ENCODE measurements at regions not wholly inside any gene's neighbourhood (a gene's known extent, or its start where the extent isn't known, plus 50 kb on each side); places are given as distances from the start of the nearest gene placed in this dataset.

DNA sequence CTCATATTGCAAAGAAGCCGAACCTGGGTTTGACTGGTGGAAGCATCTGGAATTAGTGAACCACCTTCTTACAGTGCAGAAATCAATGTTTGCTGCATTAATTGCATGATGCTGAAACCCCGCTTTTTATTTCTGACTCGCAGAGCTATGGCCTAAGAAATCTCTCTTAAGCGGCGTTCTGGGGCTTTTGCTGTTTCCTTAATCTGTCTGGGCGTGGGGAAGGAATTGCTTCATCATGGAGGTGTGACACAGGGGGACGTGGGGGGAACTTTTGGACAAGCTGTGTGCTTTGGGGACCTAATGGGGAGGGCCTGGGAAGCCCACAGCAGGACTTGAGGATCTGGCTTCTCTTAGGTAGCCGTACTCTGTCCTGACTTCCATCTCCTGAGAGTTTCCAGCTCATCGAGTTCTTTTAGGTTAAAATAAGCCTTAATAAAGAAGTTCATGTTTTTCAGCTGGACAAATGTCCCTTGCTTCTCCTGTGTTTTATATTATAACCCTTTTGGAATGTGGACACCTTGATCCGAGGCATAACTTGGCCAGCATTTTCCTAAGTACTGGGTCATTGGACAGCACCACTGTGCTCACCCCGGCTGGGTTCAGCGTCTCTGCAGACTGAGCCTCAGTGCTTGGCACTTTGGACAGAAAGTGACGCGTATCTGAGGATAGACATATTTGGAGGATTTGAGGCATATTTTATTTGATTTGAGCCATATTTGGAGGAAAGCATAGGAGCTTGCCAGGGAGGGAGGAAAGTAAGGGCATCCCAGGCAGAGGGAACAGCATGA is 192.1 kb upstream of the MYL2 start:
- no peak for DNase-seq (ENCODE audit: low read depth, low spot score)

- no peak for DNase-seq (ENCODE audit: low read depth, low spot score)
Observed at GRCh38 chr12:111111681-111112080, 191.3 kb upstream of the MYL2 start.

- no peak for DNase-seq (ENCODE audit: low read depth, low spot score)
Observed at GRCh38 chr12:111110556-111110955, 190.2 kb upstream of the MYL2 start.

DNA sequence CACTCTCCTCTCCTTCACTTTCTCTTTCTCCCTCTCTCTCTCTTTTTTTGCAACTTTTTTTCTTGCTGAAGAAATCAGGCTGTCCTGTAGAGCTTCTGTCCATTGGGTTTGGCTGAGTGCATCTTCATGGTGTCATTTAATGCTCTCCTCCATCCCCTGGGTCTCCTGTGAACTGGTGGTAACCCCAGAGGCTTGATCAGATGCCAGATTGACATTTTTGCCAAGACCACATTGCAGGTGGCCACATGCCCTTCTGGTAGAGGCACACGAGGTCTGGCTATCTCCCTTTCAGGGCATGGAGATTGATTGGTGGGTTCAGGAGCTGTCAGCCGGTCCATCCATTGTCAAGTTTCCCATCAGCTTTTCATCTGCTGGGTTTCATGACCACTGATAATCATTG is 188.3 kb upstream of the MYL2 start:
- no peak for DNase-seq (ENCODE audit: low read depth, low spot score)

- DNase-seq (ENCODE audit: low read depth, low spot score) = no peak
Observed at GRCh38 chr12:111107392-111108178, 187.2 kb upstream of the MYL2 start.

GRCh38 chr12:111105294-111105693 is 184.9 kb upstream of the MYL2 start:
- no peak for DNase-seq (ENCODE audit: low read depth, low spot score)

- DNase-seq (ENCODE audit: low read depth, low spot score) = no peak
Observed at GRCh38 chr12:111103583-111103982, 183.2 kb upstream of the MYL2 start.

- no peak for DNase-seq (ENCODE audit: low read depth, low spot score)
Observed at GRCh38 chr12:111102102-111102739, 181.8 kb upstream of the MYL2 start.

- no peak for DNase-seq (ENCODE audit: low read depth, low spot score)
Observed at GRCh38 chr12:111101003-111101402, 180.6 kb upstream of the MYL2 start.

DNA sequence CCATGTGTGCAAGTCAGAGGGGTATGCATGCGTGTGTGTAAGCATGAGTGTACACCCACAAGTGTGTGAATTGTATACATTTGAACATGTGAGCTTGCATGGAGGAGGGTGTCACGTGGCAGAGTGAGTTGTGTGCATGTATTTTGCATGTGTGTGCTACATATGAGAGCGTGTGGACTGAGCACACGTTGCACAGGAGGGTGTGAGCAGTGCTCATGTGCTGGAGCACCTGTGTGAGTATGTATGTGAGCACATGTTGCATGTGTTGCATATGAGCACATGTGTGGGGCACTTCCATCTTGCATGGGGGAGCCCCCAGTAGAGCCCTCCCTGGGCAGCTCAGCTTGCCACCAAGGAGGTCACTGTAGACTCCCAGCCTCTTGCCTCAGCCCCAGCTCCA is 180.2 kb upstream of the MYL2 start:
- no peak for DNase-seq (ENCODE audit: low read depth, low spot score)

DNA sequence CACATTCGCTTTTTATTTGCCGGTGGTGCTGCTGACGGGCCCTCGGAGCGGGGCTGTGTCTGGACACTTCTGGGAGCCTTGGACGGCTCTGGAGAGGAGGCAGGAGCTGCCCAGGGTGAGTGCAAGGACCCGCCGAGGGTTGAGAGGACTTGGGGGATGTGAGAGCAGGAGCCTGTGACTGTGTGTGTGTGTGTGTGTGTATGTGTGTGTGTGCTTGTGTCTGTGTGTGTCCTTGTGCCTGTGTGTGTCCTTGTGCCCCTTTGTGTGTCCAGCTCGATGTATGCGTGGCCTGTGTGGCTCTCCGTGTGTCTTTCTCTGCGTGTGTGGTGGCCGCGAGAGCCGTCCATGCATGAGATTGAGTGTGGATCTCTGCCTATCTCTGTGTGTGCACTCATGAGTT is 179.6 kb upstream of the MYL2 start:
- no peak for DNase-seq (ENCODE audit: low read depth, low spot score)

GRCh38 chr12:111099186-111099585 is 178.8 kb upstream of the MYL2 start:
- no peak for DNase-seq (ENCODE audit: low read depth, low spot score)

DNA sequence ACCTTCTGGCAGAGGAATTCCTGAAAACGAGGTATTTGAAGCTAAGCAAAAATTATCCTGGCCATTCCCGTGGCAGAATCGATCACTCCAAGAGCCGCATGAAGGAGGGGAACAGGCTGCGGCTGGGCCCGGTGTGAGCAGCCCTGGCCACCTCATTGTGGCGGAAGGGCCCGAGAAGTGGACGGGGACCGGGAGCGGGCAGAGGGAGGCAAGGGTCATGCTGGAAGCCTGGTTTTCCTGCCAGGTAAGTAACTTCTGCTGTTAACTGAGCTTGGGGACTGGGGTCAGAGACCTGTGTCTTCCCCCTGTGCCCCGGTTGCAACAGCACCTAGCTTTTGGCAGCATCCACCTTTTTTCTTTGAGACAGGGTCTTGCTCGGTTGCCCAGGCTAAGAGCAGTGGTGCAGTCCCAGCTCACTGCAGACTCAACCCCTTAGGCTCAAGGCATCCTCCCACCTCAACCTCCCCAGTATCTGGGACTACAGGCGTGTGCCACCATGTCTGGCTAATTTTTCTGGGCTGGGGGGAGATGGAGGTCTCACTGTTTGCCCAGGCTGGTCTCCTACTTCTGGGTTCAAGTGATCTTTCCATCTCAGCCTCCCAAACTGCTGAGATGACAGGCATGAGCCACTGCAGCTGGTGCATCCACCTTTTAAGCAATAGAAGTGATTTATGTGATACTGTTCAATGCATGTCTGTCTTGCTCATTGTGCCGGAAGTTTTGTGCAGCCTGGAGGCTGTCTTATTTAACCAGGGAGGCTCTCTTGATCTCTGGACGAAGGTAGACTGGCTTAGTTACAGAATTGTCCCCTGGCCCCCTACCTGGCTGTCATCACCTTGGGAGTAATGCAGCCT is 174.0 kb upstream of the MYL2 start:
- DNase-seq (ENCODE audit: low read depth, low spot score) = no peak

DNA sequence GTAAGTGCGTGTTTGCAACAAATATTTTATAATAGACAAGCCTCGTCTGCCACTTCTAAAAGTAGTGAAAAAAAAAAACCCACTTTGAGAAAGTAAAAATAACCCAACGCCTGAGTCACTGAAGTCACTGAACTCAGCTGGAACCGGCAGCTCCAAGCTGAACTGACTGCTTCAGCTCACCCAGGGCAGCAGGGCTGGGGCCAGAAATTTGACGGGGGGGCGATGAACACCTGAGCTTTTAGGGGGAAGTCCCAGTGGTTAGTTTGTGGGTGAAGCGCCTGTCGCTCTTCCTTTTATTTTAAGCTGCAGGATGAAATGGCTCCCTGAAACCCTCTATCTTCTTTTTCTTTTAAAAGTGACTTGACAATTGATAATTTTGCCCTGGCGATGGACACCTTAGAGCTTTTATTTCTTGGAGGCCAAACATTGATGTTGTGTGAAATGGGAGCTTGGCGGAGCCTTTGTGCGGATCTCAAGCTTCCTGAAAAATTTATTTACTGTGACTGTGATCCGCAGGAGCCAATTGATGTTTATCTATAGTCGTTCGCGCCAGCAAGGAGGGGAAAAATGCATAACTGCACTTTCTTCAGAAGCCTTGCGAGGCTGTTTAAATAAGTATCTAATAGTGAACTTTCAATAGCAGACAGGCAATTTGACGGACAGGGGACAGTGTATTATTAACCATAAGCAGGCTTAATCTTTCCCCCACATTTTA is 173.2 kb upstream of the MYL2 start:
- DNase-seq (ENCODE audit: low read depth, low spot score) = no peak

- DNase-seq (ENCODE audit: low read depth, low spot score) = no peak
Observed at GRCh38 chr12:111091051-111091450, 170.7 kb upstream of the MYL2 start.

- DNase-seq (ENCODE audit: low read depth, low spot score) = no peak
Observed at GRCh38 chr12:111089616-111090015, 169.2 kb upstream of the MYL2 start.

GRCh38 chr12:111088409-111088808 is 168.0 kb upstream of the MYL2 start:
- DNase-seq (ENCODE audit: low read depth, low spot score) = no peak

- no peak for DNase-seq (ENCODE audit: low read depth, low spot score)
Observed at GRCh38 chr12:111086947-111087700, 166.7 kb upstream of the MYL2 start.

DNA sequence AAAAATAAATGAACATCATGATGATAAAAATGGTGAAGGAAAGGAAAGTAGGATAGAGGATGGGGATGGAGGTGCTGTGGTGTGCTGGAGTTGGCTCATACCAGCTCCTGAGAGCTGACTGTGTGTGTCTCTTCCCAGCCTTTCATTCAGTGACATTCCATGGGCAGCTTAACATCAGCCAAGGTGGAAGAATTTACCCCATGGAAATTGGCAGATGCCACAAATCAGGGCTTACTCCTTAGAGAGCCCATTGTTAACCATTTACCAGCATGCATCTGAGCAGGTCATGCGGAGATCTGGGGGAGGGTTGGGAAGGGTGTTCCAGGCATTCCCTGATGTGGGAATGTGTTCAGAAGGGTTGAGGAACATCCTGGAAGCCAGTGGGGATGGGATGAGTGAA is 164.7 kb upstream of the MYL2 start:
- no peak for DNase-seq (ENCODE audit: low read depth, low spot score)

DNA sequence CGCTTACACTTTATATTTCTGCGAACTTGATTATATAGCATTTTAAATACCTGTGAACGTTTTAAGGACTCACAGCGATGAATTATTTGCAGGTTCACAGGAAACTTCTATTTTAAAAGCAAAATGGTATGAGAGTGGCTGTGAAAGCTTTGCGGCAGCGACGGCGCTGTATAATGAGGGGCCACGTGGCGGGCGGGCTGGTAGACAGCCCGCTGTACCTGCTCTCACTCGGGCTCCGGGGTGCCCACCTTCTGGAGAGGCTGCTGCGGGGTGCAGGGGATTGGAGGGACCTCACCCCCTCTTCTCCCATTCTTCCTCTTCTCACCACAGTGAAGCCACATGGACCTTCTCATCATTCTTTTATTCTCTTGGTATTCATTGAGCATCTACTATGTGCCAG is 164.2 kb upstream of the MYL2 start:
- no peak for DNase-seq (ENCODE audit: low read depth, low spot score)
